ENCODE measurements at regions not wholly inside any gene's neighbourhood (a gene's known extent, or its start where the extent isn't known, plus 50 kb on each side); places are given as distances from the start of the nearest gene placed in this dataset.

GRCh38 chr18:6566338-6566911 lies 151.7 kb upstream of the L3MBTL4 start:
- TF ChIP-seq CTCF (IDR thresholded peaks at IDR 0.05; ENCODE audit: low read depth, low read length, poor library complexity, severe bottlenecking): no peak
- TF ChIP-seq EZH2phosphoT487 (IDR thresholded peaks at IDR 0.05; ENCODE audit: borderline replicate concordance, low read length): no peak

Measured in DOHH2 (cell line).